Stomach (tissue), 4 donors: ENCODE measurements at regions not wholly inside any gene's neighbourhood (a gene's known extent, or its start where the extent isn't known, plus 50 kb on each side); places are given as distances from the start of the nearest gene placed in this dataset.

Experiments used
- EP300 ChIP-seq: sonication (generic); formaldehyde crosslinking; IDR thresholded peaks from one replicate; pipeline ENCODE4 v1.6.1; 2017; ENCODE audit warnings: antibody characterized with exemption
- POLR2A ChIP-seq, 4 donors: fragments of 450-650 bp; IDR thresholded peaks; one replicate each; pipeline ENCODE4 v1.6.1; 2016; ENCODE audit warnings: antibody characterized with exemption in 4 of 4, control low read depth in 2 of 4, mild to moderate bottlenecking in 1 of 4, moderate library complexity in 1 of 4
- TF ChIP-seq, protein P1 (sequence below), 7 experiments: fragments of 450-650 bp in 4 of 7; fragments of 200-600 bp in 3 of 7; sonication (generic) in 3 of 7; IDR thresholded peaks; one replicate each; pipeline ENCODE4 v1.5.1; 2016 to 2019; ENCODE audit warnings: antibody characterized with exemption in 7 of 7, control low read depth in 2 of 7, mild to moderate bottlenecking in 1 of 7

GRCh38 chr3:152564459-152564858, 270.5 kb upstream of the P2RY1 start:
- TF ChIP-seq, protein P1, sequence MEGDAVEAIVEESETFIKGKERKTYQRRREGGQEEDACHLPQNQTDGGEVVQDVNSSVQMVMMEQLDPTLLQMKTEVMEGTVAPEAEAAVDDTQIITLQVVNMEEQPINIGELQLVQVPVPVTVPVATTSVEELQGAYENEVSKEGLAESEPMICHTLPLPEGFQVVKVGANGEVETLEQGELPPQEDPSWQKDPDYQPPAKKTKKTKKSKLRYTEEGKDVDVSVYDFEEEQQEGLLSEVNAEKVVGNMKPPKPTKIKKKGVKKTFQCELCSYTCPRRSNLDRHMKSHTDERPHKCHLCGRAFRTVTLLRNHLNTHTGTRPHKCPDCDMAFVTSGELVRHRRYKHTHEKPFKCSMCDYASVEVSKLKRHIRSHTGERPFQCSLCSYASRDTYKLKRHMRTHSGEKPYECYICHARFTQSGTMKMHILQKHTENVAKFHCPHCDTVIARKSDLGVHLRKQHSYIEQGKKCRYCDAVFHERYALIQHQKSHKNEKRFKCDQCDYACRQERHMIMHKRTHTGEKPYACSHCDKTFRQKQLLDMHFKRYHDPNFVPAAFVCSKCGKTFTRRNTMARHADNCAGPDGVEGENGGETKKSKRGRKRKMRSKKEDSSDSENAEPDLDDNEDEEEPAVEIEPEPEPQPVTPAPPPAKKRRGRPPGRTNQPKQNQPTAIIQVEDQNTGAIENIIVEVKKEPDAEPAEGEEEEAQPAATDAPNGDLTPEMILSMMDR (IDR thresholded peaks at IDR 0.05), result no peak
- TF ChIP-seq POLR2A (IDR thresholded peaks at IDR 0.05) (no peak), EP300 (no peak)
